Small intestine (tissue), 7 donors: ENCODE measurements at regions not wholly inside any gene's neighbourhood (a gene's known extent, or its start where the extent isn't known, plus 50 kb on each side); places are given as distances from the start of the nearest gene placed in this dataset.
A peak's percentile ranks its signal among the peaks of the same experiment; 100 is the strongest.

ENCODE experiments used
- DNase-seq, 2 donors: peaks; one replicate each; pipeline versions ENCODE4 v3.0.0 to v3.0.0-alpha.2; 2013
- FAIRE-seq: peaks from 2 replicates; lab custom pipeline; 2012; peaks lifted over from hg19 to GRCh38; lab: Jason Lieb, UNC
- H3K27ac ChIP-seq, 3 donors: one replicate each; pipeline ENCODE4 v1.5.1; 2013; ENCODE audit warnings: low read length in 2 of 3, mild to moderate bottlenecking in 2 of 3, control low read depth in 1 of 3, inconsistent platforms in 1 of 3, low read depth in 1 of 3, moderate library complexity in 1 of 3
- H3K27me3 ChIP-seq, 3 donors: one replicate each; pipeline ENCODE4 v1.6.1; 2013; ENCODE audit warnings: low read length in 3 of 3, inconsistent platforms in 1 of 3; ENCODE audit not compliant: control insufficient read depth in 3 of 3, insufficient read depth in 3 of 3
- H3K36me3 ChIP-seq, 3 donors: one replicate each; pipeline ENCODE4 v1.6.1; 2013; ENCODE audit warnings: low read length in 3 of 3, inconsistent platforms in 1 of 3, low read depth in 1 of 3, mild to moderate bottlenecking in 1 of 3, moderate library complexity in 1 of 3; ENCODE audit not compliant: control insufficient read depth in 3 of 3, insufficient read depth in 2 of 3
- H3K4me1 ChIP-seq, 3 donors: one replicate each; pipeline ENCODE4 v1.6.1; 2013; ENCODE audit warnings: low read length in 2 of 3, inconsistent platforms in 1 of 3, low read depth in 1 of 3, mild to moderate bottlenecking in 1 of 3, moderate library complexity in 1 of 3; ENCODE audit not compliant: control insufficient read depth in 3 of 3, insufficient read depth in 2 of 3
- H3K4me3 ChIP-seq, 3 donors: one replicate each; pipeline ENCODE4 v1.5.1; 2013; ENCODE audit warnings: low read length in 3 of 3, control low read depth in 1 of 3, inconsistent platforms in 1 of 3, low read depth in 1 of 3, mild to moderate bottlenecking in 1 of 3, moderate library complexity in 1 of 3
- H3K9me3 ChIP-seq, 2 donors: one replicate each; pipeline ENCODE4 v1.6.1; 2013; ENCODE audit warnings: low read depth in 1 of 2, low read length in 1 of 2; ENCODE audit not compliant: control insufficient read depth in 2 of 2, insufficient read depth in 1 of 2
- WGBS, 3 donors: extraction: QIAGEN DNeasy Blood & Tissue Kit; methylation state at CpG; one replicate each; pipeline ENCODE4 v1.1.7; 2013; 5-methylcytosine and 5-hydroxymethylcytosine counted together
- donor health status: healthy with polysubstance abuse.
- donor health status: control.
- donor health status: control.
- donor health status: Bipolar disorder and iron deficiency.
- donor health status: healthy.

GRCh38 chr6:139919107-139920026 is 544.9 kb upstream of the CITED2 start:
- no peaks in the 10 kb centered on the region for H3K27me3 ChIP-seq
- H3K4me1 ChIP-seq: no peaks in the 10 kb centered on the region
- DNase-seq (no peak), FAIRE-seq (no peak)
- H3K4me3 ChIP-seq: no peak overlapping the region
- whole genome bisulfite sequencing, 3 donors: 83 to 87% (median 85%) methylated on average over 8 of the region's 8 CpGs
- no peaks in the 10 kb centered on the region for H3K9me3 ChIP-seq
- H3K36me3 ChIP-seq: no peaks in the 10 kb centered on the region
- H3K27ac ChIP-seq: no peak overlapping the region

GRCh38 chr6:139917951-139918630 is 543.6 kb upstream of the CITED2 start:
- Histone ChIP-seq H3K27ac (no peak overlapping the region), H3K4me1 (no peaks in the 10 kb centered on the region), H3K4me3 (no peak overlapping the region), H3K27me3 (no peaks in the 10 kb centered on the region), H3K9me3 (no peaks in the 10 kb centered on the region), H3K36me3 (no peaks in the 10 kb centered on the region)
- FAIRE-seq (no peak), DNase-seq (no peak)
- 82 to 92% (median 90%) methylated on average over 7 of the region's 7 CpGs for WGBS, 3 donors

DNA sequence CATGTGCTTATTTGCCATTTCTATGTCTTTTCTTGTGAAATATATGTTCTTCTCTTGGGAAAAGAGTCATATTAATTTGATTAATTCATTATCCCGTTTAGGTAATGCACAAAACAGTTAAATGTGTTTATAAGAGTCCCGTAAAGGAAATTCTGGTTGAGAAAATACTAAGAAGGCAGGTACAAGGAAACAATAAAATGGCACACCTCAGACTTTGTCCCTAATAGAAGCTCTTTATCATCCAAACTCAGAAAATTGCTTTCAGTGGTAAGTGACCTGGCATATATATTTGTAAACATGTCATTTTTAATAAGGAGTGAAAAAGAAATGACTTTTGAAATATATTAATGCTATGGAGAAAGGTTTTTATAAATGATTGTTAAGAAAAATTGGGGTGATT is 540.5 kb upstream of the CITED2 start:
- Histone ChIP-seq H3K36me3 (no peaks in the 10 kb centered on the region), H3K9me3 (no peaks in the 10 kb centered on the region), H3K27ac (peak overlapping the region in 1 of 3 donors; percentile 36), H3K4me3 (no peak overlapping the region), H3K4me1 (peaks cover 0 to 4% (median 0%) of the 10 kb centered on the region in 3 donors), H3K27me3 (no peaks in the 10 kb centered on the region)
- FAIRE-seq (no peak), DNase-seq (peak; percentile 44 to 63)
- WGBS, 3 donors: 13 to 63% (median 30%) methylated on average over 2 of the region's 2 CpGs

GRCh38 chr6:139912735-139913400 is 538.4 kb upstream of the CITED2 start:
- no peak for FAIRE-seq
- no peaks in the 10 kb centered on the region for H3K27me3 ChIP-seq
- 85 to 86% (median 86%) methylated on average over 10 of the region's 10 CpGs for WGBS, 3 donors

DNA sequence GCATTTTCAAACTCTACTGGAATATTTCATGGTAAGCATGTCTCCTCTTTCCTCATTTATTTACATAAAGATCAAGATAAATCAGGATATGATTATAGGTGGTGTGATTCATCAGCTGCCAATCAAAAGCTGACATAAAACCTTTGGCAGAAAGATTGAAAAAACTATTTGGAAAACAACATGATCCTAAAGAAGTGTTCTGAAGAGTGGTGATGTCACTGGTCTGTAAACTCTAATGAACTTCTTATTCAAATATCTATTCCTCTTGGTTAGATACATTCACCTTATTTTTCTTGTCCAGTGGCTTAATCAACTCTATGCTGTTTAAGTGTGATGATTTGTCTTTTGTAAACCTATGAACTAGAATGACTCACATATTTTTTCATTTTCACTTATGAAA is 535.5 kb upstream of the CITED2 start:
- no peak for FAIRE-seq
- Histone ChIP-seq H3K27ac (no peak overlapping the region), H3K27me3 (no peaks in the 10 kb centered on the region), H3K4me1 (peaks cover 0 to 7% (median 4%) of the 10 kb centered on the region in 3 donors), H3K36me3 (no peaks in the 10 kb centered on the region), H3K4me3 (no peak overlapping the region), H3K9me3 (no peaks in the 10 kb centered on the region)
- no peak for DNase-seq

More at GRCh38 chr6:139912735-139913400, 538.4 kb upstream of the CITED2 start:
- DNase-seq: no peak
- Histone ChIP-seq H3K4me1 (peaks cover 0 to 4% (median 0%) of the 10 kb centered on the region in 3 donors), H3K9me3 (no peaks in the 10 kb centered on the region), H3K4me3 (no peak overlapping the region), H3K36me3 (no peaks in the 10 kb centered on the region), H3K27ac (no peak overlapping the region)

GRCh38 chr6:139905404-139906052 is 531.1 kb upstream of the CITED2 start:
- Histone ChIP-seq H3K9me3 (no peaks in the 10 kb centered on the region), H3K4me1 (peaks cover 2 to 21% (median 3%) of the 10 kb centered on the region in 3 donors), H3K27ac (peak overlapping the region in 1 of 3 donors; percentile 11), H3K36me3 (no peaks in the 10 kb centered on the region), H3K4me3 (no peak overlapping the region), H3K27me3 (no peaks in the 10 kb centered on the region)
- WGBS, 3 donors: 45 to 52% (median 51%) methylated on average over 3 of the region's 3 CpGs
- DNase-seq (no peak), FAIRE-seq (no peak)

GRCh38 chr6:139904568-139904967 is 530.1 kb upstream of the CITED2 start:
- 12 to 66% (median 43%) methylated on average over 1 of the region's 1 CpG for WGBS, 3 donors
- Histone ChIP-seq H3K27ac (peak overlapping the region; percentile 49 to 94 (median 68)), H3K9me3 (no peaks in the 10 kb centered on the region), H3K4me3 (no peak overlapping the region), H3K4me1 (peaks cover 2 to 21% (median 3%) of the 10 kb centered on the region in 3 donors), H3K27me3 (no peaks in the 10 kb centered on the region), H3K36me3 (no peaks in the 10 kb centered on the region)
- DNase-seq (peak; percentile 41 to 68), FAIRE-seq (no peak)

- no peaks in the 10 kb centered on the region for H3K36me3 ChIP-seq
- no peaks in the 10 kb centered on the region for H3K27me3 ChIP-seq
- H3K9me3 ChIP-seq: no peaks in the 10 kb centered on the region
- H3K4me3 ChIP-seq: no peak overlapping the region
- H3K4me1 ChIP-seq: peaks cover 2 to 21% (median 3%) of the 10 kb centered on the region in 3 donors
- FAIRE-seq (no peak), DNase-seq (no peak)
- H3K27ac ChIP-seq: peak overlapping the region; percentile 68 to 94 (median 72)
Measured at GRCh38 chr6:139904158-139904533, 529.7 kb upstream of the CITED2 start.
